ENCODE measurements at regions not wholly inside any gene's neighbourhood (a gene's known extent, or its start where the extent isn't known, plus 50 kb on each side); places are given as distances from the start of the nearest gene placed in this dataset.

- DNase-seq (ENCODE audit: low spot score) (no peak), ATAC-seq (no peak)
- Mint-ChIP-seq H3K4me1 (ENCODE audit: low read depth in 2 of 2) (no peaks in the 10 kb centered on the region), H3K36me3 (no peaks in the 10 kb centered on the region), H3K27ac (no peak overlapping the region), H3K27me3 (peaks cover 8 to 9% of the 10 kb centered on the region in 2 donors), H3K4me3 (no peak overlapping the region), H3K9me3 (no peaks in the 10 kb centered on the region)
Measured at GRCh38 chr1:112247036-112247597, 148.9 kb upstream of the CTTNBP2NL start.

DNA sequence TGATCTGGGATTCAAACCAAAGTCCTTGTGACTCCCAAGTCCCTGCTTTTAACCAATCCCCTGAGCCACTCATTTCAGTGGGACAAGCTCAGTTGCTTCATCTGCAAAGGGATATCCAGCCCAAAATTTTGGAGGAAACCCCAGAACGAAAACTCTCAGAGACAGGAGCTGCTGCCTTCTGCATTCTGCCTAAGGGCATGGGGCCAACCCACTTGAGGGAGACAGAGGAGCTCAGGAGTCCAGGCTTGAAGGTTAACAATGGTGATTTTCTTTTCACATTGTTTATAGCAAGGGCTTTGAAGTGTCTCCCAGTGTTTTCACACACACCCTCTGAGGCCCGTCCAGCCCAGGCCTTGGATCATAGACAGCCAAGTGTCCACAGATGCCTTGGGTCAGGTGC is 148.1 kb upstream of the CTTNBP2NL start:
- DNase-seq (ENCODE audit: low spot score) (no peak), ATAC-seq (peak in 1 of 2 donors; percentile 41)
- Mint-ChIP-seq H3K36me3 (no peaks in the 10 kb centered on the region), H3K4me3 (no peak overlapping the region), H3K9me3 (no peaks in the 10 kb centered on the region), H3K4me1 (ENCODE audit: low read depth in 2 of 2) (no peaks in the 10 kb centered on the region), H3K27ac (no peak overlapping the region), H3K27me3 (peaks cover 8 to 9% of the 10 kb centered on the region in 2 donors)

DNA sequence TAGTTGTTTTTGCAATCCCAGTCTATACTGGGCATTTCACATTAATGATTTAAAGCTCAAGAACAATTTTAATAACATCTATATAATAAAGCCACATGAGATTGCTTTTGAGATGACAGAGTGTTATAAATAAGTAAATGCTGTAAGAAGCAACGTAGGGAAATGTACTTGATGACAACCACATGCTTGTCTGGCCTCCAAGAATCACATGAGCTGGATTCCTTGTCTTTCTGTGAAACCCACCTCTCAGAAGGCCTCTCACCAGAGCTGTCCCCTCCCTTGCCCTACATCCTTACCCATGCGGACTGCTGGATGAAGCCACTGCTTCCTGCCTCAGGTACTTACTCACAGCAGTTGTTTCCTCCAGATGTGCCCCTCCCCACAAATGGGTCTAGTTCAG is 145.1 kb upstream of the CTTNBP2NL start:
- no peak overlapping the region for H3K4me3 Mint-ChIP-seq
- no peak for ATAC-seq

DNA sequence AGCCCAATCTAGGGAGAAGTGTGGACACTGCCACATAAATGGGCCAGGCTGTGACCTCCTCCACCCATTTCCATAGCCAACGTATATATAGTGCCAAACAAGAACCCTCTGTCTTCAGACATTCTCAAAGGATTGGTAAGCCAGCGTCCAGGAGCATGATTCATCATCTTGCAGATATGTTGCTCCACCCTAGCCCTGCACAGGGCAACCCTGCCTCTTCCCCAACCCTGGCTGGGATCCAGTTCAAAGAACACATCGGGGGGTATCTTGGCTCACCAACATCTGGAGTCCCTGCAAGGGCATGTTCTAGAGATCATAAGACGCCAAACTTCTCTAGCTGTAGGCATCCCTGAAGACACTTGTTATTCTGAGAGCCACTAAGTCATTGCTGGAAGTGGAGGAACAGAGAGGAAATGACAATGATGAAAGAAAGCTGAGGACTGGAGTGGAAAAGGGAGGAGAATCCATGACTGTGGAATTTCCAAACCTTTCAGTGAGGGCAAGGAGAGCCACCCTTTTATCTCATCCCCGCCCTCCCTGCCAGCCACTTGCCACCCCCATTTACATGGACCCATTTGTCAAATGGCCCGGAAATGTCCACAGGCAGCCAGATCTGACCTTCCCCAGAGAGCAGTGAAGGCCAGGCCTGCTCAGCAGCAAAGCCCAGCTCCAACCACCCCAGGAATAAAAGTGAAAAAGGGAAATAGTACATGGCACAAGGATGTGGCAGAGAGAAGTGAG is 144.1 kb upstream of the CTTNBP2NL start:
- no peak for ATAC-seq
- no peak overlapping the region for H3K27ac Mint-ChIP-seq
- H3K4me3 Mint-ChIP-seq = no peak overlapping the region
- no peaks in the 10 kb centered on the region for H3K9me3 Mint-ChIP-seq
- H3K27me3 Mint-ChIP-seq = peaks cover 16 to 23% of the 10 kb centered on the region in 2 donors
- H3K4me1 Mint-ChIP-seq (ENCODE audit: low read depth in 2 of 2) = no peaks in the 10 kb centered on the region
- DNase-seq (ENCODE audit: low spot score) = no peak
- no peaks in the 10 kb centered on the region for H3K36me3 Mint-ChIP-seq

More for the DNA sequence above, 145.1 kb upstream of the CTTNBP2NL start:
- H3K27ac Mint-ChIP-seq = no peak overlapping the region
- H3K36me3 Mint-ChIP-seq = no peaks in the 10 kb centered on the region
- no peaks in the 10 kb centered on the region for H3K4me1 Mint-ChIP-seq (ENCODE audit: low read depth in 2 of 2)
- H3K9me3 Mint-ChIP-seq = no peaks in the 10 kb centered on the region
- H3K27me3 Mint-ChIP-seq = peaks cover 12 to 17% of the 10 kb centered on the region in 2 donors
- no peak for DNase-seq (ENCODE audit: low spot score)

GRCh38 chr1:112253366-112253765 is 142.6 kb upstream of the CTTNBP2NL start:
- Mint-ChIP-seq H3K9me3 (no peaks in the 10 kb centered on the region), H3K36me3 (no peaks in the 10 kb centered on the region), H3K4me3 (no peak overlapping the region), H3K4me1 (ENCODE audit: low read depth in 2 of 2) (no peaks in the 10 kb centered on the region), H3K27me3 (peaks cover 20 to 26% of the 10 kb centered on the region in 2 donors), H3K27ac (no peak overlapping the region)
- ATAC-seq (no peak), DNase-seq (ENCODE audit: low spot score) (no peak)

- Mint-ChIP-seq H3K27ac (no peak overlapping the region), H3K36me3 (no peaks in the 10 kb centered on the region), H3K4me1 (ENCODE audit: low read depth in 2 of 2) (no peaks in the 10 kb centered on the region), H3K4me3 (no peak overlapping the region), H3K9me3 (no peaks in the 10 kb centered on the region), H3K27me3 (peaks cover 22 to 29% of the 10 kb centered on the region in 2 donors)
- no peak for DNase-seq (ENCODE audit: low spot score)
- ATAC-seq = no peak
Measured at GRCh38 chr1:112255080-112255479, 140.9 kb upstream of the CTTNBP2NL start.

DNA sequence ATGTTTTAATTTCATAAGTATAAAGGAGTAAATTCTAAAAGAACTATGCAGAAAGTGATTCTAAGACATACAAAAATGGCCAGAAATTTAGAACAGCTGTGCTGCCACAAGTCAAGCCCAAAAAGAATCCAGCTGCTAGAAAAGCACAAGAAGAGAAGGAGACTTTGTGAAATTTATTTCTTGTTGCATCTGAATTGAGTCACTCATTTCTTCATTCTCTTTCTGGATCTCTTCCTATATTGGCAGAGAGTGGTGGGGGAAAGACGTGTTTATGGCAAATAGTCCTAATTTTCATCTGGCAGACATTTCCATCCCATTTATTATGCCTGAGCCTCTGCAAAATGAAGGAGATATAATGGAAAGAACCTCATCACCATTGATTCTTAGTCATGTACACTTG is 139.6 kb upstream of the CTTNBP2NL start:
- no peak for ATAC-seq
- Mint-ChIP-seq H3K27me3 (peaks cover 24 to 37% of the 10 kb centered on the region in 2 donors), H3K9me3 (no peaks in the 10 kb centered on the region), H3K27ac (no peak overlapping the region), H3K4me1 (ENCODE audit: low read depth in 2 of 2) (no peaks in the 10 kb centered on the region), H3K4me3 (no peak overlapping the region), H3K36me3 (no peaks in the 10 kb centered on the region)
- DNase-seq (ENCODE audit: low spot score) = no peak

GRCh38 chr1:112257043-112257835 is 138.8 kb upstream of the CTTNBP2NL start:
- Mint-ChIP-seq H3K27me3 (peaks cover 24 to 44% of the 10 kb centered on the region in 2 donors), H3K4me1 (ENCODE audit: low read depth in 2 of 2) (no peaks in the 10 kb centered on the region), H3K36me3 (no peaks in the 10 kb centered on the region), H3K9me3 (no peaks in the 10 kb centered on the region), H3K27ac (no peak overlapping the region), H3K4me3 (no peak overlapping the region)
- ATAC-seq (no peak), DNase-seq (ENCODE audit: low spot score) (no peak)

DNA sequence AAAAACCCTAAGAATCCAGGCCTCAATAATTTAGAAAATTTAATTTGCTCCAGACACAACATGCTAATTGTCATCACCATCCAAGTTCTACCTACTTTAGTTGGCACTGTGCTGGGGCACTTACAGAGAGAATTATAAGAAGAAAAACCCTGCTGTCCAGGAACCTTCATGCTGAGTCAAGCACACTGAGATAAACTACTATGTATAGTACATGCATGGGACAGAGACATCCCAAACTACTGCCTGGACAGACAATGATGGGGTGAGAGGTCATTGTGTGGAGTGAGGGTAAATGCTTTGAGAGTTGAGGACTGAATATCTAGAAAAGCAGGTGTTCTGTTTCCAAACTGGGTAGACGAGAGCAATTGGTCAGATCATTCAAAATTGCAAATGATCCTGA is 135.3 kb upstream of the CTTNBP2NL start:
- Mint-ChIP-seq H3K9me3 (no peaks in the 10 kb centered on the region), H3K27me3 (peaks cover 25 to 60% of the 10 kb centered on the region in 2 donors), H3K4me1 (ENCODE audit: low read depth in 2 of 2) (no peaks in the 10 kb centered on the region), H3K4me3 (no peak overlapping the region), H3K27ac (no peak overlapping the region), H3K36me3 (no peaks in the 10 kb centered on the region)
- no peak for DNase-seq (ENCODE audit: low spot score)
- no peak for ATAC-seq

DNA sequence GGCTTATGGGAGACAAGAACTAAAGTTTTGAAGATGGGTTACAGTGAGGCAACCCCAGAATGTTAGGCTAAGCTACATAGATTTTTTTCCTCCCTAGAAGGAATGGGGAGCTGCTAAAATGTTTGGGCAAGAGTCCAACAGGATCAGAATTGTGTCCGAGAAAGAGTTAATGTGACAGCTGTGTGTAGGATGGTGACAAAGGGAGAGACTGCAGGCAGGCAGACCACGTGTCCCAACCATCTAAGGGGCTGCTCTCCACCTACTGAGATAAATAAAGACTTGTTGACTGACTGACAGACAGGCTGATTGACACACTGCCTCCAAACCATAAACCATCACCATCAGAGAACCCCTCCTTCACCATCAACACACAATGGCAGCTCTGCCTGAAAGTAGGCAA is 133.7 kb upstream of the CTTNBP2NL start:
- DNase-seq (ENCODE audit: low spot score) (no peak), ATAC-seq (no peak)
- Mint-ChIP-seq H3K27ac (no peak overlapping the region), H3K4me3 (no peak overlapping the region), H3K36me3 (no peaks in the 10 kb centered on the region), H3K4me1 (ENCODE audit: low read depth in 2 of 2) (no peaks in the 10 kb centered on the region), H3K27me3 (peaks cover 23 to 52% of the 10 kb centered on the region in 2 donors), H3K9me3 (no peaks in the 10 kb centered on the region)

- no peak for DNase-seq (ENCODE audit: low spot score)
- Mint-ChIP-seq H3K36me3 (no peaks in the 10 kb centered on the region), H3K27me3 (peaks cover 23 to 52% of the 10 kb centered on the region in 2 donors), H3K9me3 (no peaks in the 10 kb centered on the region), H3K4me1 (ENCODE audit: low read depth in 2 of 2) (no peaks in the 10 kb centered on the region), H3K27ac (no peak overlapping the region), H3K4me3 (no peak overlapping the region)
- no peak for ATAC-seq
Measured at GRCh38 chr1:112263042-112263441, 133.0 kb upstream of the CTTNBP2NL start.

DNA sequence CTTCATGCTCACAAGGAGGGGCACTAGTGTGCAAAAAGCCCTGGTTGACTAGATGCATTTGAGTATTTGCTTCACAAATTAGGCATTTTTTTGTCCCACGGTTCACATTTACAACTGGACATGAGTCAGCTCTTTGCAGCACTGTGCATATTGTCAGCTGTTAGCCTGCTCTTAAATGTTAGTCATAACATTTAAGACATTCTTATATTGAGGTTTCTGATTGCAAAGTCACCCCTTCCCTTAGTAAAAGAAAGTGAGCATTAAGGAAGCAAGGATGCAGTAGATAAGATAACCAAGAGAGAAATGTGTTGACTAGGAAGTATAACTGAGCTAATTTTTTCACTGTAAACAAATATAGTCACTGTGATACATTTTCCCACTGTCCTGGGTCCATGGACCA is 132.6 kb upstream of the CTTNBP2NL start:
- no peak for DNase-seq (ENCODE audit: low spot score)
- Mint-ChIP-seq H3K27me3 (peaks cover 20 to 48% of the 10 kb centered on the region in 2 donors), H3K4me3 (no peak overlapping the region), H3K36me3 (no peaks in the 10 kb centered on the region), H3K9me3 (no peaks in the 10 kb centered on the region), H3K27ac (no peak overlapping the region), H3K4me1 (ENCODE audit: low read depth in 2 of 2) (no peaks in the 10 kb centered on the region)
- ATAC-seq = no peak

DNA sequence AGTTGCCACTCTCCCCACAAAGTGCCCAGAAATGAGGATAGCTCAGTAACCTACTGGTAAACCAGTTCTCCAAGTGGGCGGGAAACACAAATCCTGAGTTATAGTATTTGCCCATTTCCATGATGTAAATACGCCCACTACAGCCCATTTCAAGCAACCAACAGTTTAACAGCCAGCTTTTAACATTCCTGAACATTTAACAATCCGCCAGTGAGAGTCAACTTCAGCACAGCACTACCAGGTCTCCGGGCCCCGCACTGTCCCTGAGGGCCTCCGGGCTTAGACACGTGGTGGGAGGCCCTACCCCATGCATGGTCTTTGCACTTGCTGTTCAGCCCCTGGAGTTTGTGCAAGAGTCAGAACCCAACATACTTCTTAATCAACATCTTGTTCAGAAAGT is 132.0 kb upstream of the CTTNBP2NL start:
- Mint-ChIP-seq H3K27me3 (peaks cover 16 to 42% of the 10 kb centered on the region in 2 donors), H3K36me3 (no peaks in the 10 kb centered on the region), H3K27ac (no peak overlapping the region), H3K9me3 (no peaks in the 10 kb centered on the region), H3K4me3 (no peak overlapping the region), H3K4me1 (ENCODE audit: low read depth in 2 of 2) (no peaks in the 10 kb centered on the region)
- ATAC-seq = no peak
- no peak for DNase-seq (ENCODE audit: low spot score)

DNA sequence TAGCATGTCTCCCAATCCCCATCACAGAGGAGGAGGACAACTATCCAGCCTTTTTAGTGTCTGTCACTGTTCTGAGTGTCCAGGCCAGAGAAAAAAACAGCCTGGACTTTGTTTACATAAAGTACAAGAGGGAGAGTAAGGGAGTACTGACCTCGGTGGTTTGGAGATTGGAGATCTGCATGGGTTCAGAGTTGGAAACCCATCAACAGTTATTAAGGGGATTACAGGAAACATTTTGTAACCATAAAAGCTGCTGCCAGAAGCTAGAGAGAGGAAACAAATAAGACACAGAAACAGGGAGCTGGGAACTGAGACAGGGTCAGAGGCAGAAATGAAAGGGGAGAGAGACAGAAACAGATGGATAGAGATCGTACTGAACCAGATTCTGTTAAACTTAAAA is 131.5 kb upstream of the CTTNBP2NL start:
- H3K4me1 Mint-ChIP-seq (ENCODE audit: low read depth in 2 of 2) = no peaks in the 10 kb centered on the region
- DNase-seq (ENCODE audit: low spot score) (no peak), ATAC-seq (no peak)
- no peaks in the 10 kb centered on the region for H3K36me3 Mint-ChIP-seq
- peaks cover 16 to 41% of the 10 kb centered on the region in 2 donors for H3K27me3 Mint-ChIP-seq
- H3K9me3 Mint-ChIP-seq = no peaks in the 10 kb centered on the region
- no peak overlapping the region for H3K27ac Mint-ChIP-seq
- no peak overlapping the region for H3K4me3 Mint-ChIP-seq
